Germinal center (tissue), 1 donor: ENCODE measurements at regions not wholly inside any gene's neighbourhood (a gene's known extent, or its start where the extent isn't known, plus 50 kb on each side); places are given as distances from the start of the nearest gene placed in this dataset.
"Not testable (repeated sequence)": the region's sequence is repeated elsewhere in the genome, so short reads cannot be mapped to it uniquely, and the experiment has no call there.

ENCODE experiments used
- DNase-seq: peaks from one replicate; pipeline ENCODE4 v3.0.0; 2012; ENCODE audit warnings: mixed read lengths, low spot score

- no peak for DNase-seq
These were observed 90.6 kb downstream of the MRPL14 start for GRCh38 chr6:44036699-44037101.

- DNase-seq, result no peak
These were observed 91.1 kb downstream of the MRPL14 start for GRCh38 chr6:44036196-44036595.

GRCh38 chr6:44035621-44036020 lies 91.6 kb downstream of the MRPL14 start:
- no peak for DNase-seq

GRCh38 chr6:44034931-44035345 lies 92.3 kb downstream of the MRPL14 start:
- no peak for DNase-seq

GRCh38 chr6:44034391-44034861 lies 92.8 kb downstream of the MRPL14 start:
- DNase-seq, result no peak

- DNase-seq, result no peak
These were observed 96.3 kb downstream of the MRPL14 start for GRCh38 chr6:44030812-44031454.

- no peak for DNase-seq
These were observed 97.6 kb downstream of the MRPL14 start for GRCh38 chr6:44029444-44030185.

- no peak for DNase-seq
These were observed 98.4 kb downstream of the MRPL14 start for GRCh38 chr6:44028789-44029310.

- DNase-seq, result no peak
These were observed 102.0 kb downstream of the MRPL14 start for GRCh38 chr6:44025226-44025625.

GRCh38 chr6:44024574-44025219 lies 102.6 kb downstream of the MRPL14 start:
- no peak for DNase-seq

GRCh38 chr6:44023586-44024454 lies 103.4 kb downstream of the MRPL14 start:
- no peak for DNase-seq

GRCh38 chr6:44022671-44023352 lies 104.4 kb downstream of the MRPL14 start:
- no peak for DNase-seq

- no peak for DNase-seq
These were observed 105.0 kb downstream of the MRPL14 start for GRCh38 chr6:44022296-44022661.

- no peak for DNase-seq
These were observed 105.5 kb downstream of the MRPL14 start for GRCh38 chr6:44021589-44022295.

GRCh38 chr6:44020664-44021425 lies 106.4 kb downstream of the MRPL14 start:
- no peak for DNase-seq

- DNase-seq, result no peak
These were observed 107.1 kb downstream of the MRPL14 start for GRCh38 chr6:44020148-44020547.

GRCh38 chr6:44017307-44017706 lies 109.9 kb downstream of the MRPL14 start:
- not testable (repeated sequence) for DNase-seq

- DNase-seq, result no peak
These were observed 111.0 kb downstream of the MRPL14 start for GRCh38 chr6:44016131-44016870.

GRCh38 chr6:44012078-44012493 lies 115.2 kb downstream of the MRPL14 start:
- DNase-seq, result no peak
